ENCODE measurements at regions not wholly inside any gene's neighbourhood (a gene's known extent, or its start where the extent isn't known, plus 50 kb on each side); places are given as distances from the start of the nearest gene placed in this dataset.

DNA sequence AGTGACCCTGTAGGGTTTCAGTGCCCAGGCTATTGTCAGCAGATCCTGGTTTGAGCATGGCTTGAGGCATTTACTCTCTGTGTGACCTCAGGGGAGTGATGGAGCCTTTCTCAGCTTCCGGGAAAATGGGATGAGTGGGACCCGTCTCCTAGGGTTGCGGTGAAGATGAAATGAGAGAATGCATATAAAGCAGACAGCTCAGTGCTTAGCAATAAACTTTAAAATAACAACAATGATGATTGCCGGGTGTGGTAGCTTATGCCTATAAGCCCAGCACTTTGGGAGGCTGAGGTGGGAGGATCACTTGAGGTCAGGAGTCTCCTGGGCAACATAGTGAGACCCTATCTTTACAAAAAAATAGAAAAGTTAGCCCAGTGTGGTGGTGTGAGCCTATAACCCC is 106.0 kb upstream of the MTHFD1L start:
- no peak for TF ChIP-seq POLR2AphosphoS5 (IDR thresholded peaks at IDR 0.05)
- TF ChIP-seq, protein P1, sequence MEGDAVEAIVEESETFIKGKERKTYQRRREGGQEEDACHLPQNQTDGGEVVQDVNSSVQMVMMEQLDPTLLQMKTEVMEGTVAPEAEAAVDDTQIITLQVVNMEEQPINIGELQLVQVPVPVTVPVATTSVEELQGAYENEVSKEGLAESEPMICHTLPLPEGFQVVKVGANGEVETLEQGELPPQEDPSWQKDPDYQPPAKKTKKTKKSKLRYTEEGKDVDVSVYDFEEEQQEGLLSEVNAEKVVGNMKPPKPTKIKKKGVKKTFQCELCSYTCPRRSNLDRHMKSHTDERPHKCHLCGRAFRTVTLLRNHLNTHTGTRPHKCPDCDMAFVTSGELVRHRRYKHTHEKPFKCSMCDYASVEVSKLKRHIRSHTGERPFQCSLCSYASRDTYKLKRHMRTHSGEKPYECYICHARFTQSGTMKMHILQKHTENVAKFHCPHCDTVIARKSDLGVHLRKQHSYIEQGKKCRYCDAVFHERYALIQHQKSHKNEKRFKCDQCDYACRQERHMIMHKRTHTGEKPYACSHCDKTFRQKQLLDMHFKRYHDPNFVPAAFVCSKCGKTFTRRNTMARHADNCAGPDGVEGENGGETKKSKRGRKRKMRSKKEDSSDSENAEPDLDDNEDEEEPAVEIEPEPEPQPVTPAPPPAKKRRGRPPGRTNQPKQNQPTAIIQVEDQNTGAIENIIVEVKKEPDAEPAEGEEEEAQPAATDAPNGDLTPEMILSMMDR (IDR thresholded peaks at IDR 0.05) = no peak

All from stomach (tissue), 4 donors.